CD4-positive, alpha-beta memory T cell (primary cell): ENCODE measurements at regions not wholly inside any gene's neighbourhood (a gene's known extent, or its start where the extent isn't known, plus 50 kb on each side); places are given as distances from the start of the nearest gene placed in this dataset.

ENCODE experiments used
- CTCF ChIA-PET: fragments of 350-600 bp; sonication (Branson Sonifier 250); formaldehyde crosslinking; loops from one replicate; lab custom pipeline; 2021; ENCODE audit warnings: inconsistent platforms; ENCODE audit not compliant: partially characterized antibody; lab: Charles Lee
- POLR2A ChIA-PET: fragments of 350-600 bp; sonication (Branson Sonifier 250); formaldehyde crosslinking; loops from one replicate; lab custom pipeline; 2021; ENCODE audit not compliant: partially characterized antibody; lab: Charles Lee
- DNase-seq, 5 donors: peaks; one replicate each; pipeline versions ENCODE4 v3.0.0 to v3.0.0-alpha.2; 2020 to 2022; ENCODE audit warnings: mixed read lengths in 1 of 5
- H3K27ac ChIP-seq: one replicate; pipeline ENCODE4 v1.7.0; 2013; ENCODE audit warnings: low read depth, low read length
- H3K27me3 ChIP-seq: 2 replicates; pipeline ENCODE4 v1.7.0; 2013; ENCODE audit warnings: mild to moderate bottlenecking, low read length, moderate library complexity; ENCODE audit not compliant: insufficient read depth
- H3K36me3 ChIP-seq: 2 replicates; pipeline ENCODE4 v1.7.0; 2013; ENCODE audit warnings: mild to moderate bottlenecking, low read length, moderate library complexity; ENCODE audit not compliant: insufficient read depth
- H3K4me1 ChIP-seq: 2 replicates; pipeline ENCODE4 v1.7.0; 2013; ENCODE audit warnings: mild to moderate bottlenecking, low read length, moderate library complexity; ENCODE audit not compliant: insufficient read depth
- H3K4me3 ChIP-seq, 2 donors: one replicate each; pipeline ENCODE4 v1.7.0; 2013; ENCODE audit warnings: low read length in 2 of 2, mild to moderate bottlenecking in 1 of 2
- H3K9me3 ChIP-seq, 2 donors: one replicate each; pipeline ENCODE4 v1.7.0; 2013; ENCODE audit warnings: low read length in 2 of 2, control low read depth in 1 of 2; ENCODE audit not compliant: control insufficient read depth in 1 of 2
- H3K27ac Mint-ChIP-seq, 7 donors: one replicate each; pipeline ENCODE4 v1.8.0; 2020 to 2021; ENCODE audit warnings: mixed read lengths in 7 of 7, mild to moderate bottlenecking in 6 of 7, inconsistent platforms in 3 of 7, moderate library complexity in 3 of 7
- H3K27me3 Mint-ChIP-seq, 2 donors: one replicate each; pipeline ENCODE4 v1.8.0; 2020 to 2021; ENCODE audit warnings: mixed read lengths in 2 of 2
- H3K36me3 Mint-ChIP-seq, 2 donors: one replicate each; pipeline ENCODE4 v1.8.0; 2020 to 2021; ENCODE audit warnings: mixed read lengths in 2 of 2, inconsistent platforms in 1 of 2, mild to moderate bottlenecking in 1 of 2
- H3K4me1 Mint-ChIP-seq, 4 donors: one replicate each; pipeline ENCODE4 v1.8.0; 2020 to 2021; ENCODE audit warnings: mixed read lengths in 4 of 4, mild to moderate bottlenecking in 1 of 4
- H3K4me3 Mint-ChIP-seq, 8 donors: one replicate each; pipeline ENCODE4 v1.8.0; 2020 to 2021; ENCODE audit warnings: mixed read lengths in 8 of 8, mild to moderate bottlenecking in 7 of 8, moderate library complexity in 6 of 8, inconsistent platforms in 3 of 8
- H3K9me3 Mint-ChIP-seq, 8 donors: one replicate each; pipeline ENCODE4 v1.8.0; 2020 to 2021; ENCODE audit warnings: mixed read lengths in 8 of 8, mild to moderate bottlenecking in 5 of 8, inconsistent platforms in 3 of 8, moderate library complexity in 1 of 8
- intact Hi-C: fragments of 100-400 bp; cut with micrococcal nuclease; formaldehyde crosslinking; loops from one replicate; pipeline ENCODE4 v1.15.1; 2023

GRCh38 chr12:13451776-13452175 is 255.2 kb downstream of the EMP1 start:
- no peaks in the 10 kb centered on the region for H3K27me3 ChIP-seq
- CTCF ChIA-PET, result no interaction called here
- no peaks in the 10 kb centered on the region for H3K4me1 ChIP-seq
- H3K27ac ChIP-seq, result no peak overlapping the region
- H3K4me3 Mint-ChIP-seq, result no peak overlapping the region
- peaks cover 0 to 3% of the 10 kb centered on the region in 2 donors for H3K27me3 Mint-ChIP-seq
- H3K36me3 ChIP-seq, result no peaks in the 10 kb centered on the region
- no peak for DNase-seq
- no peaks in the 10 kb centered on the region for H3K9me3 ChIP-seq
- POLR2A ChIA-PET, result no interaction called here
- H3K36me3 Mint-ChIP-seq, result no peaks in the 10 kb centered on the region
- no peaks in the 10 kb centered on the region for H3K4me1 Mint-ChIP-seq
- H3K9me3 Mint-ChIP-seq, result peaks cover 0 to 4% (median under 1%) of the 10 kb centered on the region in 8 donors
- intact Hi-C loops, result no loop called here
- H3K27ac Mint-ChIP-seq, result no peak overlapping the region
- no peak overlapping the region for H3K4me3 ChIP-seq

- intact Hi-C loops, result no loop called here
- CTCF ChIA-PET, result no interaction called here
- Histone ChIP-seq H3K36me3 (no peaks in the 10 kb centered on the region), H3K4me3 (no peak overlapping the region), H3K27me3 (no peaks in the 10 kb centered on the region), H3K27ac (no peak overlapping the region), H3K9me3 (no peaks in the 10 kb centered on the region), H3K4me1 (no peaks in the 10 kb centered on the region)
- Mint-ChIP-seq H3K4me3 (no peak overlapping the region), H3K36me3 (no peaks in the 10 kb centered on the region), H3K27me3 (peaks cover 0 to 2% of the 10 kb centered on the region in 2 donors), H3K9me3 (peaks cover 0 to 4% (median under 1%) of the 10 kb centered on the region in 8 donors), H3K27ac (no peak overlapping the region), H3K4me1 (no peaks in the 10 kb centered on the region)
- POLR2A ChIA-PET, result no interaction called here
- DNase-seq, result no peak
Observed at GRCh38 chr12:13450231-13451080, 253.9 kb downstream of the EMP1 start.

- Mint-ChIP-seq H3K9me3 (no peaks in the 10 kb centered on the region), H3K4me3 (no peak overlapping the region), H3K4me1 (no peaks in the 10 kb centered on the region), H3K36me3 (no peaks in the 10 kb centered on the region), H3K27me3 (no peaks in the 10 kb centered on the region), H3K27ac (no peak overlapping the region)
- H3K4me1 ChIP-seq, result no peaks in the 10 kb centered on the region
- ChIA-PET POLR2A (no interaction called here), CTCF (no interaction called here)
- intact Hi-C loops, result no loop called here
- no peaks in the 10 kb centered on the region for H3K9me3 ChIP-seq
- H3K36me3 ChIP-seq, result no peaks in the 10 kb centered on the region
- H3K4me3 ChIP-seq, result no peak overlapping the region
- H3K27ac ChIP-seq, result no peak overlapping the region
- H3K27me3 ChIP-seq, result no peaks in the 10 kb centered on the region
- no peak for DNase-seq
Observed at GRCh38 chr12:13444076-13444475, 247.6 kb downstream of the EMP1 start.

- H3K9me3 Mint-ChIP-seq, result no peaks in the 10 kb centered on the region
- no peak overlapping the region for H3K27ac Mint-ChIP-seq
- Histone ChIP-seq H3K36me3 (no peaks in the 10 kb centered on the region), H3K4me1 (no peaks in the 10 kb centered on the region), H3K27ac (no peak overlapping the region), H3K4me3 (no peak overlapping the region), H3K9me3 (no peaks in the 10 kb centered on the region), H3K27me3 (no peaks in the 10 kb centered on the region)
- intact Hi-C loops, result no loop called here
- ChIA-PET POLR2A (no interaction called here), CTCF (no interaction called here)
- DNase-seq, result no peak
- H3K27me3 Mint-ChIP-seq, result no peaks in the 10 kb centered on the region
- H3K36me3 Mint-ChIP-seq, result no peaks in the 10 kb centered on the region
- no peak overlapping the region for H3K4me3 Mint-ChIP-seq
- H3K4me1 Mint-ChIP-seq, result no peaks in the 10 kb centered on the region
Observed at GRCh38 chr12:13443498-13443897, 247.0 kb downstream of the EMP1 start.

GRCh38 chr12:13443028-13443427 is 246.5 kb downstream of the EMP1 start:
- H3K36me3 ChIP-seq, result no peaks in the 10 kb centered on the region
- no peaks in the 10 kb centered on the region for H3K27me3 Mint-ChIP-seq
- intact Hi-C loops, result no loop called here
- no peaks in the 10 kb centered on the region for H3K27me3 ChIP-seq
- DNase-seq, result no peak
- H3K4me1 ChIP-seq, result no peaks in the 10 kb centered on the region
- no peaks in the 10 kb centered on the region for H3K4me1 Mint-ChIP-seq
- ChIA-PET CTCF (no interaction called here), POLR2A (no interaction called here)
- no peaks in the 10 kb centered on the region for H3K36me3 Mint-ChIP-seq
- no peak overlapping the region for H3K4me3 ChIP-seq
- no peak overlapping the region for H3K27ac Mint-ChIP-seq
- H3K27ac ChIP-seq, result no peak overlapping the region
- H3K4me3 Mint-ChIP-seq, result no peak overlapping the region
- no peaks in the 10 kb centered on the region for H3K9me3 ChIP-seq
- no peaks in the 10 kb centered on the region for H3K9me3 Mint-ChIP-seq

DNA sequence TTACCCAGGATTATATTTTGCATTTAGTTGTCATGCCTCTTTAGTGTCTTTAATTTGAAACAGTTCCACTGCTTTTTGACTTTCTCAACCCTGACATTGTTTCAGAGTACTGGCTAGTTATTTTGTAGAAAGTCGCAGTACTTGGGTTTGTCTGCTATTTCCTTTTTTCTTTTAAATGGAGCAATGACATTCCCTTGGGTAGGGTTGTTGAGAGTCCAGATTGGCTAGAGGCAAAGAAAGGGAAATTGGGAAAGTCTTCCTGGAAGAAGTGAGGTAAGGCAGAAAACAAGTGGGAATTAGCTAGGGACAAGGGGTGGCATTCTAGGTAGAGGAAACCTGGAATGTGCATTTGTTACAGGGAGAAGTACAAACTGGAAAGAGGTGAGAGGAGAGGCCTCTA is 245.9 kb downstream of the EMP1 start:
- Mint-ChIP-seq H3K9me3 (no peaks in the 10 kb centered on the region), H3K4me3 (no peak overlapping the region), H3K27me3 (peaks cover 0 to under 1% of the 10 kb centered on the region in 2 donors), H3K36me3 (no peaks in the 10 kb centered on the region), H3K4me1 (no peaks in the 10 kb centered on the region), H3K27ac (no peak overlapping the region)
- H3K36me3 ChIP-seq, result no peaks in the 10 kb centered on the region
- no peaks in the 10 kb centered on the region for H3K27me3 ChIP-seq
- no peak overlapping the region for H3K4me3 ChIP-seq
- no peak overlapping the region for H3K27ac ChIP-seq
- CTCF ChIA-PET, result no interaction called here
- POLR2A ChIA-PET, result no interaction called here
- H3K9me3 ChIP-seq, result no peaks in the 10 kb centered on the region
- DNase-seq, result no peak
- H3K4me1 ChIP-seq, result no peaks in the 10 kb centered on the region
- intact Hi-C loops, result no loop called here

DNA sequence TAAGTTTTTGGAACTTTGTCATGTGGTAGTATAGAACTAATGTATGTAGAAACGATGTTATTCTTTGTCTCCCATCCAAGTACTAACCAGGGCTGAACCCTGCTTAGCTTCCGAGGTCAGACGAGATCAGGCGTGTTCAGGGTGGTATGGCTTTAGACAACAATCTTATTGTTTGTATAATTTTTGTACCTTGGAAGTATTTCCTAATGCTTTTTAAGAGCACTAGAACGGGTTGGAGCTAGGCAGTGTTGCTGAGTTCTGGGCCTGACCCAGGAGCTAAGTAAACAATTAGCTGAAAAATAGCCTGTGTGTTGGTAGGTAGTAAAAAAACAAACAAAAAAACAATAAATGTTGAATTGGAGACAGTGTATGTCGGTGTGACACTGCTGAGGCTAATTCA is 244.3 kb downstream of the EMP1 start:
- Mint-ChIP-seq H3K4me3 (no peak overlapping the region), H3K27ac (no peak overlapping the region), H3K4me1 (no peaks in the 10 kb centered on the region), H3K36me3 (no peaks in the 10 kb centered on the region), H3K27me3 (peaks cover 0 to 5% of the 10 kb centered on the region in 2 donors), H3K9me3 (no peaks in the 10 kb centered on the region)
- Histone ChIP-seq H3K36me3 (no peaks in the 10 kb centered on the region), H3K4me3 (no peak overlapping the region), H3K27me3 (no peaks in the 10 kb centered on the region), H3K27ac (no peak overlapping the region), H3K9me3 (no peaks in the 10 kb centered on the region), H3K4me1 (no peaks in the 10 kb centered on the region)
- DNase-seq, result no peak
- POLR2A ChIA-PET, result no interaction called here
- CTCF ChIA-PET, result no interaction called here
- intact Hi-C loops, result no loop called here
